RPMI8226 (cell line): ENCODE measurements at regions not wholly inside any gene's neighbourhood (a gene's known extent, or its start where the extent isn't known, plus 50 kb on each side); places are given as distances from the start of the nearest gene placed in this dataset.

Experiments used
- DNase-seq: peaks from one replicate; pipeline ENCODE4 v3.0.0-alpha.2; 2015

DNA sequence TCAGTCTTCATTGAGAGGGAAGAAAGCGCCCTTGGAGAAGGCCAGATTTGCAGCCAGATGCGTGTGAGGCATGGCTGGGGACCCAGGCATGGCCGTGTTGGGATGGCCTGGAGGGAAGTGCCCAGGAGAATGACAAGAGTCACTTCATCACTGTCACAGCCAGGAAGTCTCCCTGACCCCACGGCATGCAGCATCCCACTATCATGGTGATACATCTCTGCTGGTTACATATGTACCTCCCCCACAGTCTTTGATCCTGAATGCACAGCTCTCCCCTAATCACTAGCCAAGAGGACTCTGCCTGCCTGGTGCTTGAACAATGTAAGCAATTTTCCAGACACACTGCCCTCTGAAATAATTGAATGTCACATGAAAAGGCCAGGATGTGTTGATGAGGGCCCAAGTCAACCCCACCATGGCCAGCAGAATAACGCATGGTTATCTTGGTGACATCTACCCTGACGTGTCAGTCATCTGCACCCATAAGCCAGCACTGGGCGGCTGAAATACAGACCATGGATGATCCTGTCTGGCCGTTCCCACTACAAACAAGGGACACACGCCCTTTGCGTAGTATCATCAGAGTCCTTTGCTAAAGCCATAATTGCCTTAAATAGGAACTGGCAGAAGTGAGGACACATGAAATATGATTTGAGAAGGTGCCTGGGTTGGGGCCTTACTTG is 149.7 kb upstream of the SPACA7 start:
- no peak for DNase-seq

DNA sequence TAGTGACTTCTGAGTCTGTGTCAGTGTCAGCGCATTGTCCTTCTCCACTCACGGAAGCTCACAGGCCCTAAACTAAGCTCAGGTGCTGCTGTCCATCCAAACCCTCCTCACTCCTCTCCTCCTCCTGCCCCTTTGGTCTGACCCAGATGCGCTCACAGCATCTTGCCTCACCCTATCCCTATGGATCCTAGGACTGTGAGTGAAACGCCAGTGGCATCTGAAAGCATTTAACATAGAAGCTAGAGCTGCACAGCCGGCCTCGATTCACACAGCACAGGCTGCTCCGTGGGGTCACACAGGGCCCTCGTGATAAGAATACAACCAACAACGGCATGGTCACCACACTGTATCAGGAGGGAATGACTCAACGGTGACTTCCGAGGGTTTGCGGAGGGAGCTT is 149.1 kb upstream of the SPACA7 start:
- DNase-seq = no peak

- no peak for DNase-seq
Observed at GRCh38 chr13:112229445-112229844, 146.7 kb upstream of the SPACA7 start.

- no peak for DNase-seq
Observed at GRCh38 chr13:112229992-112230872, 145.9 kb upstream of the SPACA7 start.

DNA sequence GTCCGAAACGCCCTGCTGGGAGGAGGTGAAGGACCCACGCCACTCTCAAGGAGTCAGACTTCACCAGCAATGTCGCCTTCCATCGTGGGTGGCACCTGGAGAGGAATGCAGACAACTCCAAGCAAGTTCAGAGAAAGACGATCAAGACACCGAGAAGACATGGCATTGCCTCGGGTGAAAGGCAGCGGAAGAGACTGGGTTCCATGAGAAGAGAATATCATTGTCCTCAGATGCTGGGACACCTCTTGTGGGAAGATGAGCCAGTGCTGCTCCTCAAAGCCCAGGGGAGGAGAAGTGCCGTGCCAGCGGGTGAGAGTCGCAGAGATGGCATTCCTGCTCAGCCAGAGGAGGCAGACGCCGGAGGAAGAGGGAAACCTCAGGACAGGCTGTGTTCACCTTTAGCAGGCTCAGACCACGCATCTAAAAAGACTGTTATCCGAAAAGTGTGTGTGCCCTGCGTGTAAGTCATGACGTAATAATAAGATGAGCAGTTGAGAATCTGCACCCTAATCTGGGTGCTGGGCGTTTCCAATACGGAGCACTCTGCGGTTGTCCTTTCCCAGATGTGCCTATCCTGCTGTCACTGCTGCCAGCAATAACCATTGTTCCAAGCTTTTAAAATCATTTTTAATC is 144.6 kb upstream of the SPACA7 start:
- DNase-seq = no peak

DNA sequence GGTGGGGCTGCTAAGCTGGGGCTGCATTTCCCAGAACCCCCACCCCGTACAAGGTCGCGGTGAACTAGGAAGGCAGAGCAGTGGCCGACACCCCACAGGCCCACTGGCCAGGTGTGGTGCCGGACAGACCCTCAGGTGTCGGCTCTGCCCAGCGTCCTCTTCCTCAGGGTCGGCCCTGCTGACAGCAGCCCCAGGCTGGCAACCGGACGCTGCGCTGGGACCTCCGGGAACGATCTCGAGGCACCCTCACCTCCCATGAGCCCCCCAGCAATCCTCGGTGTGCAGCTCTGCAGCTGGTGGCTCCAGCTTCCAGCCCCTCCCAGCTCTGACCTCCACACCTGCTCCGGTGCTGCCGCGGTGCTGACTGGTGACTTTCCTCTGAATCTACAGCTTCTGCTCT is 142.9 kb upstream of the SPACA7 start:
- no peak for DNase-seq

- no peak for DNase-seq
Observed at GRCh38 chr13:112233716-112234115, 142.4 kb upstream of the SPACA7 start.

DNA sequence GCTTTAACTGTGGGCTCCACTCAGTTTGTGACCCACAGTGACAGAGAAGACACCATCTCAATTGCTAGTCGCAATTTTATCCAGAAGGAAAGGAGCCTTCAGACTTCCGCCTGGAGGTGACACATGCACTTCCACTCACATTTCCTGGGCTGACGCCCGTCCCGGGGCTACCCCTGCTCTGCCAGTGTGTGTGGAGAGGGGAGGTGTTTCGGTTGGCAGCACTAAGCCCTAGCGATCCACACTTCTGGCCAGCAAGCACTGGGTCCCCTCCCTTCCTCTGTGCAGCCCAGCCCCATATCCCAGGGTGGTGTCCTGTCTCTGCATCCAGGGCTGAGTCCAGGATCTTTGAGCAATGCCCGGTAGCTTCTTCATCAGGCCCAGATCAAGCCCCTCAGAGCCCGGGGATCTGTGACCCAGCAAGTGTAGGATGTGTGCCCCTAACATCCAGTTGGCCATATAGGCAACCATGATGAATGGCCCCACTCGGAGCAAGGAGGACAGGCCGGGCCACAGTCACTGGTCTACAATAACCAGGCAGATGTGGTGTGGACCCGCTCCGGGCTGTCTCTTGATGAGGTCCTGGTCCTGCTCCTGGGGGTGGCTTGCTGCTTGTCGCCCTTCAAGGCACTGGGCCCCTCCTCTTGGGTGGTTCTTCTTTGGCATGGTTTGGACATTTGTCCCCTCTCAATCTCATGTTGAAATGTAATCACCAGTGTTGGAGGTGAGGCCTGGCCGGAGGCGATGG is 141.9 kb upstream of the SPACA7 start:
- no peak for DNase-seq

- DNase-seq = no peak
Observed at GRCh38 chr13:112236016-112236415, 140.1 kb upstream of the SPACA7 start.

DNA sequence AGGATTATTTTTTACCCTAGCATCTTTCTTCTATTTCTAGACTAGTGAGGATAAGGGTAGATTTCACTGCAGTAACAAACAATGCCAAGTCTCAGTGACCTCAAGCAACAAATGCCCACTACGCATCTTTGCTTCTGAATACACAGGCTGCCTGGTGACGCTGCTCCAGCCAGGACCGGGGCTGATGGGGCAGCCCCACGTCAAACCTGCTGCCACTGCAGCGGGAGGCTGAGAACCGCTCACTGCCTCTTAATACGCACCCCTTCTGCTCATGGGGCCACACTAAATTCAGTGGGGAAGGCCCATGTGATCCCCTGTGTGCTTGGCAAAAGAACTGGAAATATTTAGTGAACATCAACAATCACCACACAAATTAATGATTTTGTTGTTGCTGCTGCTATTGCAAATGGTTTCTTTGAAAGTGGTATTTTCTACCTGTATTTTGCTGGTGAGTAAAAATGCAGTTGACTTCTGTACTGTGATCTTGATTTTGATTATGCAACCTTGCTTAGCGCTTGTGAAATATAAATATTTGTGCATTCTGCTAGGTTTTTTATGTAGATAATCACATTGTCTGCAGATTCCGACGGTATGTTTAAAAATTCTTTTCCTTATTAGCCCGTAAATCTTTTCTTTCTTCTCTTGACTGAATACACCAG is 139.5 kb upstream of the SPACA7 start:
- DNase-seq = no peak

DNA sequence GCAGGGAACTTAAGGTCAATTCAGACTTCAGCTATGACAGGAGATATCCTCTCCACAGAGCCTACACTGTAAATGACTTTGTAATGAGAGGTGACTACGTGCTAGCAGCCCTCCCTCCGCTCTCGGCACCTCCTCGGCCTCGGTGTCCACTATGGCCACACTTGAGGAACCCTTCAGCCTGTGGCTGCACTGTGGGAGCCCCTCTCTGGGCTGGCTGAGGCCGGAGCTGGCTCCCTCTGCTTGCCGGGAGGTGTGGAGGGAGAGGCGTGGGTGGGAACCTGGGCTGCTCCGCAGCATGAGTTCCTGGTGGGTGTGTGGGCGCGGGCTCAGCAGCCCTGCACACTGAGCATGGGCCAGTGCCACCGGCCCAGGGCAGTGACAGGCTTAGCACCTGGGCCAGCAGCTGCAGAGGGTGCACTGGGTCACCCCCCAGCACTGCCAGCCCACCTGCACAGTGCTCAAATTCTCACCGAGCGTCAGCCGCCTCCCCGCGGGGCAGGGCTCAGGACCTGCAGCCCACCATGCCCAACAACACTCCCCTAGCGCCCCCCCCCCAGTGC is 137.6 kb upstream of the SPACA7 start:
- DNase-seq = no peak

- DNase-seq = no peak
Observed at GRCh38 chr13:112240076-112240475, 136.1 kb upstream of the SPACA7 start.

- DNase-seq = no peak
Observed at GRCh38 chr13:112241288-112241687, 134.9 kb upstream of the SPACA7 start.

DNA sequence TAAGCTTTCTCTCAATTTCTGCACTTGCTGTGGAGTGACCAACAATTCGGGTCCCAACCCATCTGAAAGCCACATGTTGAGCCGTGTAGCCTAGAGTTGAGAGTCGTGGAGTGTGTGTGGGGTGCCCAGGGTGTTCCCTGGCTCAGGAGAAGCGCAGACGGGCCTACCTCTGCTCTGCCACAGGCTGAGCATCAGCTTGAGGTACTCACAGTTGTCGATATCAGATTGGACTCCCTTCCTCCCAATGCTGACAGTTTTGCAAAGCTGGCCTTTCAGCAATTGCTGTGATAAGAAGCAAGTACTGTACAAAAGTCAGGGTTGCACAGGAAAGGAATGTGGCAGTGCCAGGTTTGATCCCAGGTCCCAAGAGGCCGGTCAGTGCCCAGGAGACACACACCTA is 133.4 kb upstream of the SPACA7 start:
- no peak for DNase-seq

GRCh38 chr13:112244061-112244460 is 132.1 kb upstream of the SPACA7 start:
- no peak for DNase-seq

DNA sequence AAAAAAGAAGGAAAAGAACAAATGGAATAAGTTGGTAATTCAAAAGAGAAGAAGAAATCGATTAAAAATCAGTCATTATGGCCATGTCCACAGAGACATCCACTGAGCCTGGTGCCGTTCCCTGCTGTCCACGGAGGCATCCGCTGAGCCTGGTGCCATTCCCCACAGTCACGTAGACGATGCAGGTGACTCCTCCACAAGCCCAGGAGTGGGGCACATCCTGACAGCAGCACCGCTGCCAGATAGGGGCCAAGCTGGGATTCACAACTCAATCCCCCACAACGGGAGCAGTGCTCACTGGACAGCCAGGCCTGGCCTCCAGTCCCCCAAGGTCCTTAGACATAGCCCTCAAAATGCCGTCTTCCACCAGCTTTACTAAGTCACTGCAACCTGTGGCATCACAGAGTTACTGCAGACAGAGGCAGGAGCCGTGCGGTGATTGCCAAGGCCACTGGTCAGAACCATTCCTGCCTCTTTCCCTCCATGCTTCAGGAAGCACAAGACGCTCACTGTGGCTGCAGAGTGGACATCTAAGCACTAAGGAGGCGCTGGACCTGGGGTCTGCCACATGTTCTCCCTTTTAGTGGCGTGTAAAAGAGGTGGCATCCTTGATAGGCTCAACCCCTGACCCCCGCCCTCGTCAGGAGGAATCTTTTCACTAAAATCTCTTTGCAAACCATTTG is 131.5 kb upstream of the SPACA7 start:
- no peak for DNase-seq

- DNase-seq = no peak
Observed at GRCh38 chr13:112245179-112245724, 130.9 kb upstream of the SPACA7 start.

GRCh38 chr13:112245989-112246388 is 130.2 kb upstream of the SPACA7 start:
- no peak for DNase-seq

DNA sequence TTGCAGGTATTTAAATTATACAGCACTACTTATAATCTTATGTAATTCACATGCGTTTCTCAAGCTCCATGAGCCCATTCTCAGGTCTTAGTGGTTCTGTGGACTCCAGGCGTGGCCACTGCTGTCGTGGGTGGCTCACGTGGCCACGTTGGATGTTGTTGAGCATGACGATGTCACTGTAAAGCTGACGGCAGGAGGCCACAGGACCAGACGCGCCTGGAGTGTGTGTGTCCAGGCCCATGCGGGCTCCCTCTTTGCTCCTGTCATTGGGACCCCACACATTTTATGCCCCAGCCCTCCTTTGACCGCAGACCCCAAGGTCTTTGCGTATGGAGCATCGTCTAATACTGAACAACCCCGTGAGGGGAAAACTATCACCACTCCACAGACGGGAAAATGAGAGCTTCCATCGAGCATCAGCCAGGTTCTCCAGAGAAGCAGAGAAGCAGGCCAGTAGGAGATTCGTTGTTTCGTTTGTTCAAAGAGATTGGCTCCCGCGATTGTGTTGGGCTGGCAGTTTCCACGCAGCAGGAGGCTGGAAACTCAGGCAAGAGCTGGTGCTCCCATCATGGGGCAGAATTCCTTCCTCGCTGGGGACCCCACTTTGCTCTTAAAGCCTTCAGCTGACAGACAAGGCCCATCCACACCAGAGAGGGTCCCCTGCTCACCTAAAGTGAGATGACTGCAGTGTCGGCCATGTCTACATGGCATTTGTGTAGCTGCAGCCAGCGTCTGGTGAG is 129.3 kb upstream of the SPACA7 start:
- no peak for DNase-seq
